ENCODE measurements at regions not wholly inside any gene's neighbourhood (a gene's known extent, or its start where the extent isn't known, plus 50 kb on each side); places are given as distances from the start of the nearest gene placed in this dataset.
A peak's percentile ranks its signal among the peaks of the same experiment; 100 is the strongest.

DNA sequence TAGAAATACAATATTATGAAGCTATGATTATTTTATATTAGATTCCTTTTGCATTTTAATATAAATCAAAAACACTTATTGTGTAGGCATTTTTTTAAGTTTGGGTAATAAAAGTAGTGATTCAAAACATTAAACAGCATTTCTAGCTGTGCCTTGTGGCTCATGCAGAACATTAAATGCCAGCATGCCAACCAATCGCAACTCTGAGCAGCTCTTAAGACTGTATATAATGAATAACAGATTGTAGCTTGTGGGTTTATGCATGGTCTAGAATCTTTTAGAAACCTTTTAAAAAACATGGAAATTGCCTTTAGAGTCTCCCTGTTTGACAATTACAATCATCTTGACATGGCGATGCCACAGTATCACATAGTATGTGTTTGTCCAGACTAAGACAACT is 903.8 kb downstream of the EFNA5 start:
- peak; percentile 16 for DNase-seq

DNA sequence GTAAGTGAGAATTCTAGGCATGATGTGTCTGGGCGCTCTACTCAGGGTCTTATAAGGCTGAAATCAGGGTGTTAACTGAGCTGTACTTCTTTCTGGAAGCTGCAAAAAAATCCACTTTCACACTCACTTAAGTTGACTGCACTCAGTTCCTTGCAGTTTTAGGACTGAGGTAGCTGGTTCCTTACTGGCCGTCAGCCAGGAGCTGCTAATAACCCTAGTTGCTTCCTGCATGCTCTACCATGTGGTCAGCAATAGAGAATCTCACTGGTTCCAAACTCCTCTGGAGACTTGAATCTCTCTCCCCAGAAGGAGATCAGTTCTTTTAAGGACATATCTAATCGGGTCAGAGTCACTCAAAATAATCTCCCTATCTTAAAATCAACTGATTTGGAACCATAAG is 911.2 kb downstream of the EFNA5 start:
- peak; percentile 52 for DNase-seq

DNA sequence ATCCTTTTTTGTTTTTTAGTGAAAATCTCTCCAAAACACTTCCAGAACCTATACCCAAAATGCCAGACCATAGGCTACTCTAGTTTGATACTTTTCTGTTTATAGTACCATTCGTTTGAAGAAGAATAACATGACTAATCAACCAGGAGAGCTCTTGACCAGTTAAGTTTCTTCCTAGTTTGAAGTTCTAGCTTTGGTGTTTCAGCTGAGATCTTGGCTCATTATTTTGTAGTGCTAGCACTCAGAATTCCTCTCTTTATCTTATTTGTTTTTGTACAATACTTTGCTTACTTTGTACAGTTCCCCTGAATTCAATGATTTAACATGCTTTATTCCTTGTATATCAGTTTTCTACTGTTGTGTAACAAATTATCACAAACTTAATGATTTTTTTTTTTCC is 911.6 kb downstream of the EFNA5 start:
- no peak for DNase-seq

- no peak for DNase-seq
Measured at GRCh38 chr5:106757672-106758071, 913.1 kb downstream of the EFNA5 start.

DNA sequence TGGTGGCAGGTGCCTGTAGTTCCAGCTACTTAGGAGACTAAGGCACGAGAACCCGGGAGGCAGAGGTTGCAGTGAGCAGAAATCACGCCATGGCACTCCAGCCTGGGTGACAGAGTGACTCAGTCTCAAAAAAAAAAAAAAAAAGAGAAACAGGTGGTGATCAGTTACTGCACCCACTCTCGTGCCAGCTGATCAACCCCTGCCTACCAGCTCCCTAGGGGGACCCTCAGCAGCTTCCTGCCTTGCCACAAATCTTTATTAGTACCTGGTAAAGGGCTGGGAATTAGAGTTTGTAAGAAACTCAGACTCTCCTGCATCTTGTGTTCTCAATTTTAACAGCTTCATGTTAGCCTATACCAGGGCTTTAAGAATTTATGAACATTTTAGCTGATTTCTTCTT is 914.9 kb downstream of the EFNA5 start:
- no peak for DNase-seq

GRCh38 chr5:106755066-106755465 is 915.7 kb downstream of the EFNA5 start:
- no peak for DNase-seq

GRCh38 chr5:106749826-106750225 is 920.9 kb downstream of the EFNA5 start:
- DNase-seq = no peak

DNA sequence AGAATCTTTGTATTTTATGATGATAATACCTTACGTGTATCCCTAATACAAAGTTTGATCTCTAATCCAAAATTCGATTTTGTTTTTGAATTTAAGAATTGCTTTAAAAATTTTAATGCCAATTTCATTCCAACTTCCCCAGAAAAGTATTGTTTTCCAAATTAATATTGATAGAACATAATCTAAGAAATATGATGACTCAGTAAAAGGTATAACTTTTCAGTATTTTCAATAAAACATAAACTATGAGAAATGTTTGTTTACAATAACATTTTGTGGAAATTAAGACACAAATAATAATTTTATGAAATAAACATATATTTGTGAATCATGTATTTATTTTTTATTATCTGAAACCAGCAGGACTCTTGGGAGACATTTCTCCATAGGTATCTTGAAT is 931.6 kb downstream of the EFNA5 start:
- DNase-seq = no peak

- DNase-seq = no peak
Measured at GRCh38 chr5:106737111-106737510, 933.6 kb downstream of the EFNA5 start.

GRCh38 chr5:106732624-106733023 is 938.1 kb downstream of the EFNA5 start:
- no peak for DNase-seq

GRCh38 chr5:106730912-106731311 is 939.8 kb downstream of the EFNA5 start:
- DNase-seq = no peak

- no peak for DNase-seq
Measured at GRCh38 chr5:106730506-106730905, 940.2 kb downstream of the EFNA5 start.

DNA sequence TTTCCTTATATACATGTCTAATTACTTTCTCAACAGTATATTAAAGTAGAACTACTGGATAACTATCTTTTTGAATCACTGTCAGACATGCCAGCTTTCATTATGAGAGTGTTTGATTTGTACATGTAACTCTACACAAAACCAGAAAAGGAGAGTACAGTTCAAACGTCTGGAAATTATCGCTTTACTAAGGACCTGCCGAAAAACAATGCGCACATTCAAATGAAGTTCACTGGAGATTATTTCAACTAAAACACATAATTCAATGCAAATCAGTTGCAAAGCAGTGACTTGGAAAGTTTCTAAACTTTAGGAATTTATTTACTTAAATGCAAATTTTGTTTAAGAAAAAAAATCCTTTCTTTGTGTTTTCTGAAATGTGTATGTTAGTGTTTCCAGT is 942.5 kb downstream of the EFNA5 start:
- no peak for DNase-seq

GRCh38 chr5:106727071-106727470 is 943.7 kb downstream of the EFNA5 start:
- no peak for DNase-seq

- DNase-seq = no peak
Measured at GRCh38 chr5:106720367-106720766, 950.4 kb downstream of the EFNA5 start.

DNA sequence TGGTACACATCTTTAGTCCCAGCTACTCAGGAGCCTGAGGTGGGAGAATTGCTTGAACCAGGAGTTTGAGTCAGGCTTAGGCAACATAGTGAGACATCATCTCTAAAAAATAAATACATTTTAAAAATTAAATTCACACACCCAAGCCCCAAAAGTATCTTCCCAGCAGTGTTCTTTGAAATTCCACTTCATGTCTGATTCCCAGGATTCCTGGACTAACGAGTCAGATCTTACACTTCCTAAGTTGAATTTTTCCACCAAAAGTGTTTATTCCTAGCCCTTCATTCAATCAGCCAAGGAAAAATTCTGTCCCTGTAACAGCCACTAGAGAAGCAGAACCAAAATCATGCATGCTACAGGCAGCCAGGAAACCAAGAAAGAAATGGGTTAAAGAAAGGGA is 970.9 kb downstream of the EFNA5 start:
- DNase-seq = peak; percentile 14

DNA sequence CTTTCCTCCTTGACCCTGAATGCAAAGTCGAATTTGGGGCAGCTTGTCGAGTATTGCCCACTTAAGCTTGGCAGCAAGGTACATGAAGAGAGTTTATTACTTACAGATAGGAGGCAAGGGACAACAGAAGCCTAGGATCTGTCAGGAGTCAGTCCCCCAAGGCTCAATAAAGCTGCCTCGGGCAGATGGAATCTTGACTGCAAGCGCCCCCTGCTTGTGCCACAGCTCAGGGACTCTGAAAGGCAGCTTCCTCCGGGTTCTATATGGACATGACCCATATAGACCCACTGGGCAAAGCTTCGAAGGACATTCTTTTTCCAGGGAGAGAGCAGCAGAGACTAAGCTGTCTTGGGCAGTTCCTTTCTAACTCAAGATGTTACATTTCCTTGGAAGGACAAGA is 971.5 kb downstream of the EFNA5 start:
- no peak for DNase-seq

GRCh38 chr5:106698169-106698568 is 972.6 kb downstream of the EFNA5 start:
- no peak for DNase-seq

GRCh38 chr5:106691701-106692100 is 979.0 kb downstream of the EFNA5 start:
- peak; percentile 7 for DNase-seq

DNA sequence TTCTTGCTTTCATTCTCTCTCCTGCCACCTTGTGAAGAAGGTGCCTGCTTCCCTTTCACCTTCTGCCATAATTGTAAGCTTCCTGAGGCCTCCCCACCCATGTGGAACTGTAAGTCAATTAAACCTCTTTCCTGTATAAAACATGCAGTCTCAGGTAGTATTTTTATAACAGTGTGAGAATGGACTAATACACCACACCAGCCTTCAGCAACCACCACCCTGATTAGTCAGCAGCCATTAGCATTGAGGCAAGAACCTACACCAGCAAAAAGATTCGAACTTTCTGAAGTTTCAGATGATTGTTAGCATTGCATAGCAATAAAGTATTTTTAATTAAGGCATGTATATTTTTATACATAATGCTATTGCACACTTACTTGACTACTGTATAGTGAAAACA is 980.2 kb downstream of the EFNA5 start:
- DNase-seq = no peak

GRCh38 chr5:106680330-106680729 is 990.4 kb downstream of the EFNA5 start:
- no peak for DNase-seq

DNA sequence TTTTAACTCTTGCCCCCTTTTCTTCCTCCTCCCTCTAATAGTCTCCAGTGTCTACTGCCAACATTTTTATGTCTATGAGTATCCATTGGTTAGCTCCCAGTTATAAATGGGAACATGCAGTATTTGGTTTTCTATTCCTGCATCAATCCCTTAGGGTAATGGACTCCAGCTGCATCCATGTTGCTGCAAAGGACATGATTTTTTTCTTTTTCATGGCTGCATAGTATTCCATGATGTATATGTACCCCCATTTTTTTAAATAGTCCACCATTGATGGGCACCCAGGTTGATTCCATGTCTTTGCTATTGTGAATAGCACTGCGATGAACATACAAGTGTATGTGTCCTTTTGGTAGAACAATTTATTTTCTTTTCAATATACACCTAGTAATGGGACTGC is 993.7 kb downstream of the EFNA5 start:
- no peak for DNase-seq

DNA sequence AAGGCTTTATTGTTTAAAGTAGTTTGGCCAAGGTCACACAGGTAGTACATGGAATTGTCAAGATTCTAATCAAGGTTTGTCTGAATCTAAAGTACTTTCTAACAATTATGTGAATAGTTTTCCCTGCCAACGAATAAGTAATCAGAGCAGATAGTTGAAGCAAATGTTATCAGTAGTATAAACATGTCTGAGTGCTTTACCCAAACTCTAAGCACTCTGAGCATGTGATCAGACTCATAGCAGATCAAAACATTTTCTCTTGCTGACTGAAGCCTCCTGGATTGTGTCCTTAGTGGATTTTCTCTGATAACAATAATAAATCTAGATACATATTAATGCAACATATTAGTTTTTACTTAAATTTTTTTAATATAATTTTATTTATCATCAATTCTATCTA is 995.0 kb downstream of the EFNA5 start:
- no peak for DNase-seq

DNA sequence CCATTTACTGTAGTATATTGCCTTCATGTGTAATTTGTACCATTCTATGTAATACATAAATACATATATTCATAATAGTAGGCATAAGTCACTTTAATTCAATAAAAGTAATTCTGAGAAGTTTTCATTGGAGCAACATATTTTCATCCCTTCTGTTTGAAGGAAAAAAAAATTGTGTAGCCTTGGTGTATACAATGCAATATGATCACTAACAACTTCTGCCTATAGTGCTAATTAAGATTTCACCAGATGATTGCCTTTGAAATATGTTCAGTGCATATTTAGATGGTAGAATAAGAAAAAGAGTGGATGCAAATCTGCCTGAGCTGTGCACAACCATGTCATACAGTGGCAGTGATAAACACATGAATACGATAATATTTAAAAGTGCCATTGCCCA is 996.8 kb downstream of the EFNA5 start:
- no peak for DNase-seq

- DNase-seq = no peak
Measured at GRCh38 chr5:106661866-106662265, 1008.9 kb downstream of the EFNA5 start.

DNA sequence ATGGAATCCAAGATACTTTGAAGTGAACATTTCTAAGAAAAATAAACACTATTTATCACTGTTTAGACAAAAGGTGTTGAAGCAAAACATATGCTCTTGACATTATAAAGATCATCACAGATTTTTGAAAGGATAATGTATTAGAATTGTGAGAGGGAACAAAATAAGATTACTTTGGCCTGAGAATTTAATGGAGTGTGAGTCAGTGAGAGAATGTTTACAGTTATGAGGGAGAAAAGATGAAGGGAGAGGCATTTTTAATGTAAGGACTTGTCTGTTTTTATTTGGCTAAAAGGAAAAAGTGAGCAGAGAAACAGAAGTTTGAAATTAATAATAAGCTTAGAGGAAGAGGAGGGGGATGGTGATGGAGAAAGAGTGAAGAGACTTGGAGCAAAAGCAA is 1010.1 kb downstream of the EFNA5 start:
- DNase-seq = no peak
